VCaP (cell line): ENCODE measurements at regions not wholly inside any gene's neighbourhood (a gene's known extent, or its start where the extent isn't known, plus 50 kb on each side); places are given as distances from the start of the nearest gene placed in this dataset.

Experiments
- H3K27ac ChIP-seq: fragments of 450-650 bp; 2 replicates; pipeline ENCODE4 v1.5.1; 2017
- CTCF ChIP-seq: fragments of 450-650 bp; conservative IDR thresholded peaks from 2 replicates; pipeline ENCODE4 v1.5.1; 2017; ENCODE audit warnings: mild to moderate bottlenecking, moderate library complexity

GRCh38 chr12:20305470-20305869 is 62.9 kb upstream of the PDE3A start:
- H3K27ac ChIP-seq, result no peak overlapping the region
- TF ChIP-seq CTCF, result no peak

GRCh38 chr12:20309504-20310148 is 58.7 kb upstream of the PDE3A start:
- H3K27ac ChIP-seq, result no peak overlapping the region
- TF ChIP-seq CTCF, result no peak

- TF ChIP-seq CTCF, result no peak
- H3K27ac ChIP-seq, result no peak overlapping the region
Measured at GRCh38 chr12:20314328-20314727, 54.0 kb upstream of the PDE3A start.

- TF ChIP-seq CTCF, result no peak
- no peak overlapping the region for H3K27ac ChIP-seq
Measured at GRCh38 chr12:20317554-20317953, 50.8 kb upstream of the PDE3A start.
